ENCODE measurements at regions not wholly inside any gene's neighbourhood (a gene's known extent, or its start where the extent isn't known, plus 50 kb on each side); places are given as distances from the start of the nearest gene placed in this dataset.

DNA sequence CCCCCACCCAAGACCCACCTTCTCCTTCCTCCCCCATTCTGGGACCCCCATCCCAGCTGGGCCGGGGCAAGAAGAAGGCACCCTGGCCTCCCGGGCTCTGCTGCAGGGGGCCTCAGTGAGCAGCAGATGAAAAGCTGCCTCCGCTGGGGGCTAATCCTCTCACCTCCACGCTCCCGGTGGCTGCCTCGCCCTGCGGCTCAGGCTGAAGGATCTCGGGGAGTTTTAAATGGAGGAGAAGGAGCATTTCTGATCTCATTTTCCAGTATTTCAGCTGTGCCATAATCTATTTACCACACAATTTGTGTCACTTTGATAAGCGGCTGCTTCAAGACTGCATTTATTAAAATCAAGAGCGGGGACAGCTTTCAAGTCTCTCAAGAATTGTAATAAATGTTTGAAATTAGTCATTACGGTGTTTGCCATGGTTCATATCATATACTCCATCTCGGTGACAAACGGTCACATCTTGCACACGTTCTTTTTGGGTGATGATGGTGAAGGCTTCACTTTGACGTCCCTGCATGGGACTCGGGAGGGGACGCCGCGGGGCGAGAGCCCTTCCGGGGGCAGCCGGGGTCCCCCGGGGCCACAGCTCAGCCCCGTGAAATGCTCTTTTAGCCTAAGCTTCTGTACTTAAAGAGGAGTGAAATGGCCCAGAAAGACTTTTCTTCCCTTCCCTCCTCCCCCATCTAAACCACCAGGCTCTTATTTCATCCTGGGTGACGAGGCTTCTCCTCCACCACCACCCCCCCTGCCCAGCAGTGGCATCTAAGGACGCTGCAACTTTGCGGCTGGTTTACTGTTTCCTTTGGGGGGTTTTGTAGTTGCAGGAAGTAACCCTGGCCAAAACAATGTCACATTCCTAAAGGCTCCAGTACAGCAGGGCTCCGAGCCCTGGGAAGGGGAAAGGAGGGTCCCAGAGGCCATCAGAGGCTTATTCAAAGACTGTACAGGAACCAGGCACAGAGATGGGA is 313.1 kb upstream of the TNRC6C start:
- ATAC-seq (peak; percentile 29), DNase-seq (peak; percentile 38)
- Histone ChIP-seq H3K4me2 (ENCODE audit: low read length) (peak overlapping the region; percentile 40), H3K4me3 (ENCODE audit: low read length) (0 out of 2 replicates have a peak overlapping the region, but pooled peaks have one; percentile 7), H3K27ac (ENCODE audit: low read length) (no peak overlapping the region), H3K27me3 (ENCODE audit: low read length) (peaks cover 59% of the 10 kb centered on the region), H3K79me2 (ENCODE audit: low read length) (no peaks in the 10 kb centered on the region), H3F3A (ENCODE audit: low read length, unreplicated experiment) (no peaks in the 10 kb centered on the region), H3K9me2 (replicated peaks; ENCODE audit: low read length) (no peaks in the 10 kb centered on the region), H3K36me3 (ENCODE audit: low read depth, low read length) (no peaks in the 10 kb centered on the region), H2AFZ (ENCODE audit: low read length) (0 out of 2 replicates have a peak overlapping the region, but pooled peaks have one; percentile 4), H3K9ac (ENCODE audit: low read length) (no peak overlapping the region), H3K4me1 (ENCODE audit: insufficient read depth, low read length) (peaks cover 22% of the 10 kb centered on the region), H4K20me1 (ENCODE audit: low read length) (no peaks in the 10 kb centered on the region), H3K9me3 (ENCODE audit: low read length) (no peaks in the 10 kb centered on the region)
- TF ChIP-seq, protein P1, sequence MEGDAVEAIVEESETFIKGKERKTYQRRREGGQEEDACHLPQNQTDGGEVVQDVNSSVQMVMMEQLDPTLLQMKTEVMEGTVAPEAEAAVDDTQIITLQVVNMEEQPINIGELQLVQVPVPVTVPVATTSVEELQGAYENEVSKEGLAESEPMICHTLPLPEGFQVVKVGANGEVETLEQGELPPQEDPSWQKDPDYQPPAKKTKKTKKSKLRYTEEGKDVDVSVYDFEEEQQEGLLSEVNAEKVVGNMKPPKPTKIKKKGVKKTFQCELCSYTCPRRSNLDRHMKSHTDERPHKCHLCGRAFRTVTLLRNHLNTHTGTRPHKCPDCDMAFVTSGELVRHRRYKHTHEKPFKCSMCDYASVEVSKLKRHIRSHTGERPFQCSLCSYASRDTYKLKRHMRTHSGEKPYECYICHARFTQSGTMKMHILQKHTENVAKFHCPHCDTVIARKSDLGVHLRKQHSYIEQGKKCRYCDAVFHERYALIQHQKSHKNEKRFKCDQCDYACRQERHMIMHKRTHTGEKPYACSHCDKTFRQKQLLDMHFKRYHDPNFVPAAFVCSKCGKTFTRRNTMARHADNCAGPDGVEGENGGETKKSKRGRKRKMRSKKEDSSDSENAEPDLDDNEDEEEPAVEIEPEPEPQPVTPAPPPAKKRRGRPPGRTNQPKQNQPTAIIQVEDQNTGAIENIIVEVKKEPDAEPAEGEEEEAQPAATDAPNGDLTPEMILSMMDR (conservative IDR thresholded peaks at IDR 0.05; ENCODE audit: low read depth, low read length) = peak; percentile 42
- TF ChIP-seq EZH2 (IDR thresholded peaks at IDR 0.05; ENCODE audit: low read length, unreplicated experiment) = no peak
- ChIA-PET POLR2A (ENCODE audit: unreplicated experiment) (no interaction called here), CTCF (no interaction called here)
- intact Hi-C loops (cut with micrococcal nuclease) = no loop called here
- no TSS peak for BruUV-seq (replicated peaks)

DNA sequence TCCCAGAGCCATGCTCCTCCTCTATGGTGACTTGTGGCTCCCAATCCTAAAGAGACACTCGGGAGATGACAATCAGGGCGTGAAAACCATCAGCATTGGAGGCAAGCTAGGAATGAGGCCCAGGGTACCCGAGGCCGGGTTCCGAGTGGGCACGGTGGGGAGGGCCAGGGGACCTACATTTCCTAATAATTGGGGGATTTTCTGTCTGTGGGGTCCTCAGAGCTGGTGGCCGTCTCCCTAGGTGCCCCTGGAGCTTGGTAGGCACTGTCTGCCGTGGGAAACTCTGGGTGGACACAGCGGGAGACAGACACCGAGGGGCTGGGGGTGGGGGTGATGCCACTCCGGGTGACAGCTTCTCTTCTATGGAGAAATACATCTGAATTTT is 312.5 kb upstream of the TNRC6C start:
- Histone ChIP-seq H3K4me1 (ENCODE audit: insufficient read depth, low read length) (peaks cover 22% of the 10 kb centered on the region), H3K9ac (ENCODE audit: low read length) (no peak overlapping the region), H2AFZ (ENCODE audit: low read length) (no peak overlapping the region), H3K9me3 (ENCODE audit: low read length) (no peaks in the 10 kb centered on the region), H3K79me2 (ENCODE audit: low read length) (no peaks in the 10 kb centered on the region), H3K36me3 (ENCODE audit: low read depth, low read length) (no peaks in the 10 kb centered on the region), H3K4me2 (ENCODE audit: low read length) (peak overlapping the region; percentile 40; the same call in 1 of the 2 replicates), H4K20me1 (ENCODE audit: low read length) (no peaks in the 10 kb centered on the region), H3K27me3 (ENCODE audit: low read length) (peaks cover 59% of the 10 kb centered on the region), H3F3A (ENCODE audit: low read length, unreplicated experiment) (no peaks in the 10 kb centered on the region), H3K4me3 (ENCODE audit: low read length) (no peak overlapping the region), H3K27ac (ENCODE audit: low read length) (no peak overlapping the region), H3K9me2 (replicated peaks; ENCODE audit: low read length) (no peaks in the 10 kb centered on the region)
- intact Hi-C loops (cut with micrococcal nuclease) = no loop called here
- POLR2A ChIA-PET (ENCODE audit: unreplicated experiment) = no interaction called here
- ATAC-seq (no peak), DNase-seq (no peak)
- CTCF ChIA-PET = no interaction called here
- BruUV-seq (replicated peaks) = no TSS peak
- TF ChIP-seq EZH2 (IDR thresholded peaks at IDR 0.05; ENCODE audit: low read length, unreplicated experiment) (no peak), EZH2phosphoT487 (IDR thresholded peaks at IDR 0.05; ENCODE audit: borderline replicate concordance, low read length) (no peak)
- TF ChIP-seq, protein P1 (conservative IDR thresholded peaks at IDR 0.05; ENCODE audit: low read depth, low read length) = no peak

DNA sequence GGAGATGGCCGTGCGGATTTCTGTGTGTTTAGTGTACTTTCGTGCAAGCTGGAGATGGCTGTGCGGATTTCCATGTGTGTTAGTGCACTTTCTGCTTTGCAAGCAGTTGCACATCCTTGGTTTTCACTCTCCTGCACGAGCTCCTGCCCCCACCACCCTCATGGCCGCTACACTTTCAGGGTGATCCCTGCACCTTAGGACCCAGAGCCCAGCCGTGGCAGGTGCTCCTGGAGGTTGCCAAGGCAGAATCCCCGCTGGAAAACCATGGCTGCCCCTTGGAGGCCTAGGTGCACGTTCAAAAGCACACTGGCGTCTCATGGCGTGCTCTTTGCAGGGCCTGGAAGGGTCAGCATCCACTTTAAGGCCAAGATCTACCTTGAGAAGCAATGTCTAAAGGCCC is 311.0 kb upstream of the TNRC6C start:
- Histone ChIP-seq H3F3A (ENCODE audit: low read length, unreplicated experiment) (no peaks in the 10 kb centered on the region), H3K9me3 (ENCODE audit: low read length) (no peaks in the 10 kb centered on the region), H3K36me3 (ENCODE audit: low read depth, low read length) (no peaks in the 10 kb centered on the region), H3K9ac (ENCODE audit: low read length) (no peak overlapping the region), H2AFZ (ENCODE audit: low read length) (no peak overlapping the region), H3K27me3 (ENCODE audit: low read length) (peaks cover 60% of the 10 kb centered on the region), H4K20me1 (ENCODE audit: low read length) (no peaks in the 10 kb centered on the region), H3K79me2 (ENCODE audit: low read length) (no peaks in the 10 kb centered on the region), H3K27ac (ENCODE audit: low read length) (no peak overlapping the region), H3K4me2 (ENCODE audit: low read length) (no peak overlapping the region), H3K9me2 (replicated peaks; ENCODE audit: low read length) (no peaks in the 10 kb centered on the region), H3K4me3 (ENCODE audit: low read length) (no peak overlapping the region), H3K4me1 (ENCODE audit: insufficient read depth, low read length) (peaks cover 22% of the 10 kb centered on the region)
- POLR2A ChIA-PET (ENCODE audit: unreplicated experiment) = no interaction called here
- TF ChIP-seq EZH2 (IDR thresholded peaks at IDR 0.05; ENCODE audit: low read length, unreplicated experiment) = no peak
- TF ChIP-seq, protein P1 (conservative IDR thresholded peaks at IDR 0.05; ENCODE audit: low read depth, low read length) = no peak
- no peak for TF ChIP-seq EZH2phosphoT487 (IDR thresholded peaks at IDR 0.05; ENCODE audit: borderline replicate concordance, low read length)
- CTCF ChIA-PET = no interaction called here
- intact Hi-C loops (cut with micrococcal nuclease) = no loop called here
- no TSS peak for BruUV-seq (replicated peaks)
- ATAC-seq (no peak), DNase-seq (no peak)

Measured in PC-3 (cell line).